SK-N-SH (cell line): ENCODE measurements at regions not wholly inside any gene's neighbourhood (a gene's known extent, or its start where the extent isn't known, plus 50 kb on each side); places are given as distances from the start of the nearest gene placed in this dataset.

Source experiments
- CTCF ChIA-PET: fragments of 300-600, 350-600 bp; formaldehyde crosslinking; extraction: SDS; loops from one replicate; lab custom pipeline; 2021; lab: Yijun Ruan, JAX
- POLR2A ChIA-PET: fragments of 350-600 bp; sonication (Branson Sonifier 250); formaldehyde crosslinking; extraction: SDS; loops from one replicate; lab custom pipeline; 2020; ENCODE audit warnings: antibody characterized with exemption, inconsistent platforms; lab: Yijun Ruan, JAX
- DNase-seq: peaks from one replicate; pipeline ENCODE4 v3.0.0; 2012
- H2AFZ ChIP-seq: fragments of 200-600 bp; sonication (generic); 2 replicates; pipeline ENCODE4 v1.8.1; 2016; ENCODE audit warnings: antibody characterized with exemption, mild to moderate bottlenecking, low read depth
- H3F3A ChIP-seq: fragments of 200-600 bp; sonication (generic); replicated peaks from 2 replicates; pipeline ENCODE3; 2016; ENCODE audit warnings: antibody characterized with exemption, mild to moderate bottlenecking; ENCODE audit not compliant: insufficient read depth
- H3K27ac ChIP-seq, 2 experiments: fragments of 200-500 bp in 1 of 2; fragments of 200-600 bp in 1 of 2; sonication (Bioruptor generic) in 1 of 2; sonication (generic), shearing (Covaris generic) in 1 of 2; 2 replicates each; pipeline versions ENCODE4 v1.5.1 to v1.6.1; 2014 to 2016; ENCODE audit warnings: low read depth in 2 of 2, inconsistent platforms in 1 of 2, low read length in 1 of 2, mild to moderate bottlenecking in 1 of 2, mixed read lengths in 1 of 2
- H3K27me3 ChIP-seq: fragments of 200-600 bp; sonication (generic), shearing (Covaris generic); 2 replicates; pipeline ENCODE4 v1.6.1; 2016; ENCODE audit warnings: mixed run types; ENCODE audit not compliant: insufficient read depth
- H3K36me3 ChIP-seq, 2 experiments: fragments of 200-500 bp in 1 of 2; fragments of 200-600 bp in 1 of 2; sonication (Bioruptor generic) in 1 of 2; sonication (generic) in 1 of 2; replicated peaks in 1 of 2; 2 replicates each; pipeline versions ENCODE3 to v1.5.1; 2014 to 2016; ENCODE audit warnings: low read length in 1 of 2, mild to moderate bottlenecking in 1 of 2; ENCODE audit not compliant: insufficient read depth in 2 of 2, control insufficient read depth in 1 of 2
- H3K4me1 ChIP-seq, 2 experiments: fragments of 200-500 bp in 1 of 2; fragments of 200-600 bp in 1 of 2; sonication (Bioruptor generic) in 1 of 2; sonication (generic), shearing (Covaris generic) in 1 of 2; 2 replicates each; pipeline versions ENCODE4 v1.5.1 to v1.6.1; 2014 to 2016; ENCODE audit warnings: low read depth in 1 of 2, low read length in 1 of 2, mixed run types in 1 of 2; ENCODE audit not compliant: insufficient read depth in 2 of 2, control insufficient read depth in 1 of 2
- H3K4me2 ChIP-seq: fragments of 200-600 bp; sonication (generic), shearing (Covaris generic); 2 replicates; pipeline ENCODE4 v1.6.1; 2017; ENCODE audit warnings: mixed run types
- H3K4me3 ChIP-seq, 2 experiments: fragments of 200-500 bp in 1 of 2; fragments of 200-600 bp in 1 of 2; sonication (Bioruptor generic) in 1 of 2; sonication (generic), shearing (Covaris generic) in 1 of 2; 2 replicates each; pipeline versions ENCODE4 v1.5.1 to v1.8.1; 2014 to 2016; ENCODE audit warnings: low read depth in 2 of 2, inconsistent platforms in 1 of 2, low read length in 1 of 2, mild to moderate bottlenecking in 1 of 2, mixed read lengths in 1 of 2, moderate library complexity in 1 of 2
- H3K79me2 ChIP-seq: fragments of 200-600 bp; sonication (generic); 2 replicates; pipeline ENCODE4 v1.8.1; 2017; ENCODE audit warnings: mild to moderate bottlenecking; ENCODE audit not compliant: insufficient read depth
- H3K9ac ChIP-seq: fragments of 200-600 bp; sonication (generic); 2 replicates; pipeline ENCODE4 v1.6.1; 2017; ENCODE audit warnings: mixed run types
- H3K9me2 ChIP-seq: fragments of 200-600 bp; sonication (generic); 2 replicates; pipeline ENCODE4 v1.6.1; 2017; ENCODE audit warnings: mixed run types
- H3K9me3 ChIP-seq: fragments of 200-600 bp; sonication (generic); 2 replicates; pipeline ENCODE4 v1.6.1; 2017; ENCODE audit warnings: mixed run types, mild to moderate bottlenecking, moderate library complexity
- H4K20me1 ChIP-seq: fragments of 200-600 bp; sonication (generic); 2 replicates; pipeline ENCODE4 v1.6.1; 2017; ENCODE audit warnings: mild to moderate bottlenecking, mixed run types; ENCODE audit not compliant: insufficient read depth
- CHD2 ChIP-seq: fragments of 150-350 bp; IDR thresholded peaks from 2 replicates; pipeline ENCODE4 v1.6.1; 2018; ENCODE audit warnings: low read length; ENCODE audit not compliant: partially characterized antibody
- ELF1 ChIP-seq: IDR thresholded peaks from 2 replicates; pipeline ENCODE4 v1.4.0; 2012
- EP300 ChIP-seq, 2 experiments: IDR thresholded peaks; 2 replicates each; pipeline versions ENCODE4 v1.4.0 to v1.6.1; 2012; ENCODE audit warnings: borderline replicate concordance in 1 of 2, low read depth in 1 of 2, low read length in 1 of 2
- FOSL2 ChIP-seq: IDR thresholded peaks from 2 replicates; pipeline ENCODE4 v1.4.0; 2012; ENCODE audit warnings: low read depth, mild to moderate bottlenecking, moderate library complexity, borderline replicate concordance
- FOXJ3 ChIP-seq: sonication (generic); formaldehyde crosslinking; IDR thresholded peaks from 2 replicates; pipeline ENCODE4 v1.5.1; 2020; ENCODE audit warnings: mild to moderate bottlenecking, missing genetic modification reagents
- FOXM1 ChIP-seq: IDR thresholded peaks from 2 replicates; pipeline ENCODE4 v1.4.0; 2012; ENCODE audit warnings: low read depth, mild to moderate bottlenecking
- GATA2 ChIP-seq: sonication (generic); formaldehyde crosslinking; IDR thresholded peaks from 2 replicates; pipeline ENCODE4 v1.5.0; 2020; ENCODE audit warnings: mild to moderate bottlenecking, missing genetic modification reagents
- MAX ChIP-seq: IDR thresholded peaks from 2 replicates; pipeline ENCODE4 v1.4.0; 2012; ENCODE audit warnings: low read depth
- MEF2A ChIP-seq: IDR thresholded peaks from 2 replicates; pipeline ENCODE4 v1.4.0; 2012; ENCODE audit warnings: low read depth, borderline replicate concordance
- NRF1 ChIP-seq: IDR thresholded peaks from 2 replicates; pipeline ENCODE4 v1.6.1; 2012; ENCODE audit warnings: low read depth, mild to moderate bottlenecking, low read length
- POLR2AphosphoS5 ChIP-seq: IDR thresholded peaks from 2 replicates; pipeline ENCODE4 v1.6.1; 2012; ENCODE audit warnings: low read depth, low read length
- RAD21 ChIP-seq: IDR thresholded peaks from 2 replicates; pipeline ENCODE4 v1.6.1; 2012; ENCODE audit warnings: mild to moderate bottlenecking, low read length
- RCOR1 ChIP-seq: fragments of 150-350 bp; IDR thresholded peaks from 2 replicates; pipeline ENCODE4 v1.6.1; 2017; ENCODE audit warnings: antibody characterized with exemption, low read length
- RFX5 ChIP-seq: IDR thresholded peaks from 2 replicates; pipeline ENCODE4 v1.6.1; 2012; ENCODE audit warnings: mild to moderate bottlenecking, improper control_type of control experiment, low read length
- SIN3A ChIP-seq: IDR thresholded peaks from 2 replicates; pipeline ENCODE4 v1.6.1; 2012; ENCODE audit warnings: low read depth, mild to moderate bottlenecking, low read length, moderate library complexity, borderline replicate concordance
- TAF1 ChIP-seq: IDR thresholded peaks from 2 replicates; pipeline ENCODE4 v1.6.1; 2012; ENCODE audit warnings: low read depth, mild to moderate bottlenecking, low read length, moderate library complexity, borderline replicate concordance
- TEAD4 ChIP-seq: IDR thresholded peaks from 2 replicates; pipeline ENCODE4 v1.4.0; 2012; ENCODE audit warnings: mild to moderate bottlenecking, borderline replicate concordance; ENCODE audit not compliant: insufficient read depth
- ZBTB33 ChIP-seq: IDR thresholded peaks from 2 replicates; pipeline ENCODE4 v1.4.0; 2012; ENCODE audit warnings: low read depth, borderline replicate concordance
- whole genome bisulfite sequencing: methylation state at CpG from one replicate; pipeline ENCODE4 v1.1.6; 2017; ENCODE audit warnings: low lambda C conversion rate; 5-methylcytosine and 5-hydroxymethylcytosine counted together
- TF ChIP-seq, protein P1 (sequence below): IDR thresholded peaks from 2 replicates; pipeline ENCODE4; 2012
- TF ChIP-seq, protein P2 (sequence below): IDR thresholded peaks from 2 replicates; pipeline ENCODE4 v1.4.0; 2012; ENCODE audit warnings: low read depth, borderline replicate concordance

DNA sequence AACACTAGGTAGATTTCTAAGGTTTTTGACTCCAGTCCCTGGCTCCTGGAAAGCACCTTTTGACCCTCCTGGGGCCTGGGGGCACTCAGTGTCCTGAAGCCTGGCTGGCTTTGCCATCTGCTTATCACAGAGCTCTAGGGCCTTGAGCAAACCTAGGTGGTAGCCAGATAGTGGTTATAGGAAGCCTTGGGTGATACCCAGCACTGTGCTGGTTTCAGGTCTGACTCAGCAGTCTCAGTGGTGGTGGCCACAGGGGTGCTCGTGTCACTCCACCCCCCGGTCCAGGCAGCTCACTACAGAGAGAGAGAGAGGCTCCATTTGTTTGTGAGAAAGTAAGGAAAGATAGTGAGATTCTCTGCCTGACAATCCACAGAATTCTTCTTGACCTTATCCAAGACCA, 195.8 kb upstream of the ZFP42 start (continued):
- TF ChIP-seq, protein P1, sequence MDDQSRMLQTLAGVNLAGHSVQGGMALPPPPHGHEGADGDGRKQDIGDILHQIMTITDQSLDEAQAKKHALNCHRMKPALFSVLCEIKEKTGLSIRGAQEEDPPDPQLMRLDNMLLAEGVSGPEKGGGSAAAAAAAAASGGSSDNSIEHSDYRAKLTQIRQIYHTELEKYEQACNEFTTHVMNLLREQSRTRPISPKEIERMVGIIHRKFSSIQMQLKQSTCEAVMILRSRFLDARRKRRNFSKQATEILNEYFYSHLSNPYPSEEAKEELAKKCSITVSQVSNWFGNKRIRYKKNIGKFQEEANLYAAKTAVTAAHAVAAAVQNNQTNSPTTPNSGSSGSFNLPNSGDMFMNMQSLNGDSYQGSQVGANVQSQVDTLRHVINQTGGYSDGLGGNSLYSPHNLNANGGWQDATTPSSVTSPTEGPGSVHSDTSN, result no peak
- TF ChIP-seq RAD21, result no peak

GRCh38 chr4:187811591-187811990, 184.0 kb upstream of the ZFP42 start:
- no peak for DNase-seq
- no peaks in the 10 kb centered on the region for H3K9me2 ChIP-seq
- H3K4me2 ChIP-seq, result no peak overlapping the region
- no peak overlapping the region for H2AFZ ChIP-seq
- H3K79me2 ChIP-seq, result no peaks in the 10 kb centered on the region
- H3K36me3 ChIP-seq, result no peaks in the 10 kb centered on the region
- H4K20me1 ChIP-seq, result no peaks in the 10 kb centered on the region
- CTCF ChIA-PET, result no interaction called here
- 34% methylated on average over 9 of the region's 9 CpGs for WGBS
- H3K27ac ChIP-seq, result no peak overlapping the region
- no peaks in the 10 kb centered on the region for H3K27me3 ChIP-seq
- no peaks in the 10 kb centered on the region for H3F3A ChIP-seq
- H3K9ac ChIP-seq, result no peak overlapping the region
- TF ChIP-seq SIN3A (no peak), RAD21 (no peak), RFX5 (no peak), FOXJ3 (CRISPR knock-in tag) (no peak), TEAD4 (no peak), CHD2 (no peak), RCOR1 (no peak), GATA2 (CRISPR knock-in tag) (no peak), MEF2A (no peak), NRF1 (no peak), EP300 (IDR thresholded peaks at IDR 0.05; ENCODE audit: borderline replicate concordance in 1 of 2, low read depth in 1 of 2, low read length in 1 of 2) (no peak), MAX (no peak), POLR2AphosphoS5 (no peak), ZBTB33 (no peak), ELF1 (no peak), TAF1 (no peak), FOSL2 (no peak), FOXM1 (no peak)
- TF ChIP-seq, protein P1, result no peak
- TF ChIP-seq, protein P2, sequence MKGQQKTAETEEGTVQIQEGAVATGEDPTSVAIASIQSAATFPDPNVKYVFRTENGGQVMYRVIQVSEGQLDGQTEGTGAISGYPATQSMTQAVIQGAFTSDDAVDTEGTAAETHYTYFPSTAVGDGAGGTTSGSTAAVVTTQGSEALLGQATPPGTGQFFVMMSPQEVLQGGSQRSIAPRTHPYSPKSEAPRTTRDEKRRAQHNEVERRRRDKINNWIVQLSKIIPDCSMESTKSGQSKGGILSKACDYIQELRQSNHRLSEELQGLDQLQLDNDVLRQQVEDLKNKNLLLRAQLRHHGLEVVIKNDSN, result no peak
- no peak overlapping the region for H3K4me3 ChIP-seq
- POLR2A ChIA-PET, result no interaction called here
- no peaks in the 10 kb centered on the region for H3K4me1 ChIP-seq
- H3K9me3 ChIP-seq, result no peaks in the 10 kb centered on the region
